HepG2 (cell line): ENCODE measurements at regions not wholly inside any gene's neighbourhood (a gene's known extent, or its start where the extent isn't known, plus 50 kb on each side); places are given as distances from the start of the nearest gene placed in this dataset.

ENCODE experiments used
- ATF6 ChIP-seq: sonication (generic); formaldehyde crosslinking; conservative IDR thresholded peaks from 2 replicates; pipeline ENCODE4 v1.4.0; 2020; ENCODE audit warnings: missing genetic modification reagents
- BRF2 ChIP-seq: sonication (generic); formaldehyde crosslinking; IDR thresholded peaks from 2 replicates; pipeline ENCODE4 v1.8.1; 2022; ENCODE audit warnings: mild to moderate bottlenecking, missing genetic modification reagents
- CHD4 ChIP-seq: fragments of 200-600 bp; sonication (generic); IDR thresholded peaks from 2 replicates; pipeline ENCODE4 v1.7.0; 2017; ENCODE audit warnings: mild to moderate bottlenecking, low read length, borderline replicate concordance
- DDIT3 ChIP-seq: sonication (generic); formaldehyde crosslinking; IDR thresholded peaks from 2 replicates; pipeline ENCODE4 v1.4.0; 2020; ENCODE audit warnings: mild to moderate bottlenecking, missing genetic modification reagents
- KAT7 ChIP-seq: IDR thresholded peaks from 2 replicates; pipeline ENCODE4 v1.6.1; 2018; ENCODE audit warnings: borderline replicate concordance, missing compliant biosample characterization
- MAFK ChIP-seq, 2 experiments: IDR thresholded peaks in 1 of 2; conservative IDR thresholded peaks in 1 of 2; 2 replicates each; pipeline ENCODE4 v1.6.1; 2011; ENCODE audit warnings: improper control_type of control experiment in 2 of 2, low read length in 2 of 2
- NFATC3 ChIP-seq: sonication (generic); formaldehyde crosslinking; IDR thresholded peaks from 2 replicates; pipeline ENCODE4 v1.5.1; 2020; ENCODE audit warnings: mild to moderate bottlenecking, missing genetic modification reagents
- NONO ChIP-seq, 2 experiments: fragments of 450-650 bp in 1 of 2; sonication (generic) in 1 of 2; formaldehyde crosslinking in 1 of 2; IDR thresholded peaks in 1 of 2; conservative IDR thresholded peaks in 1 of 2; 2 replicates each; pipeline versions ENCODE4 v1.6.1 to v1.8.0; 2017 to 2022; ENCODE audit warnings: mild to moderate bottlenecking in 1 of 2, missing genetic modification reagents in 1 of 2, moderate library complexity in 1 of 2
- PBX2 ChIP-seq: IDR thresholded peaks from 2 replicates; pipeline ENCODE4 v1.6.1; 2016; ENCODE audit warnings: control low read depth
- PPARG ChIP-seq: conservative IDR thresholded peaks from 2 replicates; pipeline ENCODE4 v1.6.1; 2016; ENCODE audit warnings: missing biosample characterization, missing genetic modification reagents
- PRDM10 ChIP-seq: sonication (generic); formaldehyde crosslinking; IDR thresholded peaks from 2 replicates; pipeline ENCODE4 v1.4.0; 2020; ENCODE audit warnings: low read depth, missing genetic modification reagents
- RARA ChIP-seq: IDR thresholded peaks from 2 replicates; pipeline ENCODE4 v1.6.1; 2016; ENCODE audit warnings: missing genetic modification reagents, missing compliant biosample characterization
- RNF2 ChIP-seq: fragments of 450-650 bp; conservative IDR thresholded peaks from 2 replicates; pipeline ENCODE4 v1.6.1; 2016; ENCODE audit warnings: low read depth
- STAT6 ChIP-seq: sonication (generic); formaldehyde crosslinking; IDR thresholded peaks from 2 replicates; pipeline ENCODE4 v1.4.0; 2020; ENCODE audit warnings: missing genetic modification reagents, mild to moderate bottlenecking, borderline replicate concordance
- ZKSCAN5 ChIP-seq: sonication (generic); formaldehyde crosslinking; IDR thresholded peaks from 2 replicates; pipeline ENCODE4 v1.5.1; 2020; ENCODE audit warnings: mild to moderate bottlenecking, missing genetic modification reagents
- ZNF121 ChIP-seq: sonication (generic); formaldehyde crosslinking; IDR thresholded peaks from 2 replicates; pipeline ENCODE4 v1.5.0; 2020; ENCODE audit warnings: mild to moderate bottlenecking, missing genetic modification reagents
- ZNF274 ChIP-seq: sonication (generic); formaldehyde crosslinking; IDR thresholded peaks from 2 replicates; pipeline ENCODE4 v1.5.1; 2020; ENCODE audit warnings: mild to moderate bottlenecking, missing genetic modification reagents
- ZNF546 ChIP-seq: sonication (generic); formaldehyde crosslinking; conservative IDR thresholded peaks from 2 replicates; pipeline ENCODE4 v1.8.1; 2023; ENCODE audit warnings: mild to moderate bottlenecking, missing genetic modification reagents
- ZNF749 ChIP-seq: sonication (generic); formaldehyde crosslinking; IDR thresholded peaks from 2 replicates; pipeline ENCODE4 v1.8.0; 2022; ENCODE audit warnings: mild to moderate bottlenecking, missing genetic modification reagents, moderate library complexity, borderline replicate concordance

- TF ChIP-seq BRF2 (CRISPR knock-in tag) (no peak), RARA (CRISPR knock-in tag) (0 out of 2 replicates have a peak, but pooled peaks have one; percentile 9), RNF2 (no peak), PRDM10 (no peak), ZNF749 (no peak), PBX2 (no peak), NONO (IDR thresholded peaks at IDR 0.05) (no peak), NONO (CRISPR knock-in tag; conservative IDR thresholded peaks at IDR 0.05) (no peak), ZNF274 (CRISPR knock-in tag) (no peak), KAT7 (CRISPR knock-in tag) (peak; percentile 34; the same call in 1 of the 2 replicates), PPARG (no peak), MAFK (conservative IDR thresholded peaks at IDR 0.05 in 1 of 2, IDR thresholded peaks at IDR 0.05 in 1 of 2; ENCODE audit: low read length in 2 of 2) (no peak), NFATC3 (CRISPR knock-in tag) (no peak), ATF6 (CRISPR knock-in tag) (no peak), ZNF546 (CRISPR knock-in tag) (no peak), DDIT3 (CRISPR knock-in tag) (no peak), ZNF121 (CRISPR knock-in tag) (0 out of 2 replicates have a peak, but pooled peaks have one; percentile 9), ZKSCAN5 (no peak), CHD4 (no peak), STAT6 (CRISPR knock-in tag) (no peak)
Measured at GRCh38 chr4:114287079-114287696, 307.7 kb upstream of the ARSJ start (continued).
